ENCODE measurements at regions not wholly inside any gene's neighbourhood (a gene's known extent, or its start where the extent isn't known, plus 50 kb on each side); places are given as distances from the start of the nearest gene placed in this dataset.

DNA sequence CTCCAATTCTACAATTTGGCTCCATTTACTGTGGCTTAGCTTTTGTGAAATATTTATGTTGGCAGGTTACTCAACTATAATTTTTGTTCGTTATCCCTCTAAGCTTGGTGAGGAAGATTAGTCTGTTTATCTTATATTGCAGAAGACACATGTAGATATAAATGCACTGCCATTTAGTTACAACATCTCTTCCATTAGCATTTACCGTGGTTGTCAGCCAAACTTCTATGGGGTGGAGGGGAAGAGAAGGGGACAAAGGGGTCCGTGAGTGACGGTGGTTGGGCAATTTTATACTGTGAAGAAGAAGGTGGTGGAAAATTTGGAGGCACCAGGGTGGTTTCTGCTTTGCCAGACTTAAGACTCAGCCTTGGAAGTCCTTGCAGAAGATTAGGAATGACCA, 117.6 kb upstream of the CXCR4 start:
- TF ChIP-seq POLR2AphosphoS2 (conservative IDR thresholded peaks at IDR 0.05; ENCODE audit: low read length) (no peak), REST (IDR thresholded peaks at IDR 0.05) (no peak), SREBF2 (IDR thresholded peaks at IDR 0.05) (no peak), JUN (IDR thresholded peaks at IDR 0.05) (no peak), NFE2L2 (conservative IDR thresholded peaks at IDR 0.05; ENCODE audit: low read length) (no peak), RFX5 (IDR thresholded peaks at IDR 0.05) (no peak), POLR2A (IDR thresholded peaks at IDR 0.05; ENCODE audit: low read length) (no peak)
- TF ChIP-seq, protein P1, sequence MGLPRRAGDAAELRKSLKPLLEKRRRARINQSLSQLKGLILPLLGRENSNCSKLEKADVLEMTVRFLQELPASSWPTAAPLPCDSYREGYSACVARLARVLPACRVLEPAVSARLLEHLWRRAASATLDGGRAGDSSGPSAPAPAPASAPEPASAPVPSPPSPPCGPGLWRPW (IDR thresholded peaks at IDR 0.05), result no peak
- Histone ChIP-seq H3K4me3 (no peak overlapping the region), H3K9me3 (no peaks in the 10 kb centered on the region), H3K4me2 (peak overlapping the region; percentile 34), H3K4me1 (peaks cover 11% of the 10 kb centered on the region), H3K27ac (no peak overlapping the region)
- CTCF ChIA-PET, result no interaction called here
- POLR2A ChIA-PET, result no interaction called here
- WGBS (ENCODE audit: missing lambda C conversion rate), result 58% methylated on average over 4 of the region's 4 CpGs
- ATAC-seq (no peak), DNase-seq (ENCODE audit: low read depth in 1 of 2, low spot score in 1 of 2) (no peak), FAIRE-seq (no peak)

DNA sequence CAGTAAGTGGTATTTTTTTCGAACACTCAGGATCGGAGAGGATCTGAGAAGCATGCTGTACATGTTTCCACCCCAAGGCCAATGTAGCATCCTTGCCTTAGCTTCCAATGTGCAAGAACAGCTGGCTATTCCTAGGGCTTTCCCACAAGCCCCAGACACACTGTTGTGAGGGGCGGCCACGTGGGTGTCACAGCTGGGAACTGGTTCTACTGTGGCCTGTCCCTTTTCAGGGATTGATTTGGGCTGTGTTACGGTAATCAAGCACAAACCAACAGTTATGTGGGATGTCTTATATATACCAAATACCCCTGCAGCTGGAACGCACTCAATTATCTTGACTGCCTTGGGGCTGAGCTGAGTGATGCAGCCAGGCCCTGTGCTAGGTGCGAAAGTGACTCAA, 116.3 kb upstream of the CXCR4 start:
- Histone ChIP-seq H3K27ac (no peak overlapping the region), H3K4me2 (no peak overlapping the region), H3K4me1 (peaks cover 11% of the 10 kb centered on the region), H3K9me3 (no peaks in the 10 kb centered on the region), H3K4me3 (no peak overlapping the region)
- ChIA-PET POLR2A (no interaction called here), CTCF (no interaction called here)
- ATAC-seq, result no peak
- WGBS (ENCODE audit: missing lambda C conversion rate), result 84% methylated on average over 7 of the region's 7 CpGs
- TF ChIP-seq EHMT2 (IDR thresholded peaks at IDR 0.05; ENCODE audit: low read depth) (no peak), MYC (IDR thresholded peaks at IDR 0.05; ENCODE audit: borderline replicate concordance, low read length) (no peak), BHLHE40 (IDR thresholded peaks at IDR 0.05; ENCODE audit: low read depth, low read length) (no peak), HMGXB4 (CRISPR knock-in tag; IDR thresholded peaks at IDR 0.05; ENCODE audit: borderline replicate concordance) (no peak), EP300 (IDR thresholded peaks at IDR 0.05) (no peak), SREBF2 (IDR thresholded peaks at IDR 0.05) (no peak), RARB (CRISPR knock-in tag; IDR thresholded peaks at IDR 0.05) (no peak), GATA3 (IDR thresholded peaks at IDR 0.05; ENCODE audit: borderline replicate concordance) (no peak), ELK1 (IDR thresholded peaks at IDR 0.05; ENCODE audit: low read depth, low read length) (no peak), E2F6 (IDR thresholded peaks at IDR 0.05; ENCODE audit: borderline replicate concordance, low read depth) (no peak)
- TF ChIP-seq, protein P1 (IDR thresholded peaks at IDR 0.05), result no peak
- TF ChIP-seq, protein P2, sequence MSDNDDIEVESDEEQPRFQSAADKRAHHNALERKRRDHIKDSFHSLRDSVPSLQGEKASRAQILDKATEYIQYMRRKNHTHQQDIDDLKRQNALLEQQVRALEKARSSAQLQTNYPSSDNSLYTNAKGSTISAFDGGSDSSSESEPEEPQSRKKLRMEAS (IDR thresholded peaks at IDR 0.05), result no peak
- no peak for FAIRE-seq
- DNase-seq (ENCODE audit: low read depth in 1 of 2, low spot score in 1 of 2), result no peak

Measured in A549 (cell line).